ENCODE measurements at regions not wholly inside any gene's neighbourhood (a gene's known extent, or its start where the extent isn't known, plus 50 kb on each side); places are given as distances from the start of the nearest gene placed in this dataset.

- TF ChIP-seq CTCF (conservative IDR thresholded peaks at IDR 0.05) (no peak), EZH2 (IDR thresholded peaks at IDR 0.05; ENCODE audit: low read depth) (no peak)
Observed at GRCh38 chr13:111047326-111047725, 67.8 kb upstream of the ARHGEF7 start.
